ENCODE measurements at regions not wholly inside any gene's neighbourhood (a gene's known extent, or its start where the extent isn't known, plus 50 kb on each side); places are given as distances from the start of the nearest gene placed in this dataset.

DNA sequence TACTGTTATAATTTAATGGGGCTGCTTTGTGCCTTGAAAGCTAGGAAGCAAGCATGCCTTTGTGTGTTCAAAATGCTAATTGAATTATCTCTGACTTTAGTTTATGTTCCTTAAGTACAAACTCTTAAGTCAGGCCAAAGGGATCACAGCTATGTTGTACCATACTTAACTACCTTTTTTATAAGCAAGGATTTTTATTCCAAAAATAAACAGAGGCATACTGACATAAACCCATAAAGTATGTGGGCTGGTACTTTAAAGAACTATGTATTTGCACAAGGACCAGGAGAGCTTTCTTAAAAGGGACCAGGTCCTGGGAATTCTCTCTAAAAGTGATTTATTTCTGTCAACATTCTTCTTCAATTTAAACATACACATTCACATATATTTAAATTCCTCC lies 57.8 kb upstream of the HCCS start:
- H3K9me3 ChIP-seq (ENCODE audit: control insufficient read depth, insufficient read depth, low read depth, low read length): no peaks in the 10 kb centered on the region
- H3K36me3 ChIP-seq (ENCODE audit: control insufficient read depth, insufficient read depth, low read length): no peaks in the 10 kb centered on the region
- H3K4me1 ChIP-seq (ENCODE audit: control insufficient read depth, insufficient read depth, low read length): no peaks in the 10 kb centered on the region
- ChIA-PET CTCF (no interaction called here), POLR2A (no interaction called here)
- TF ChIP-seq TCF7L2 (IDR thresholded peaks at IDR 0.05; ENCODE audit: low read depth, low read length): no peak
- TF ChIP-seq, protein P1, sequence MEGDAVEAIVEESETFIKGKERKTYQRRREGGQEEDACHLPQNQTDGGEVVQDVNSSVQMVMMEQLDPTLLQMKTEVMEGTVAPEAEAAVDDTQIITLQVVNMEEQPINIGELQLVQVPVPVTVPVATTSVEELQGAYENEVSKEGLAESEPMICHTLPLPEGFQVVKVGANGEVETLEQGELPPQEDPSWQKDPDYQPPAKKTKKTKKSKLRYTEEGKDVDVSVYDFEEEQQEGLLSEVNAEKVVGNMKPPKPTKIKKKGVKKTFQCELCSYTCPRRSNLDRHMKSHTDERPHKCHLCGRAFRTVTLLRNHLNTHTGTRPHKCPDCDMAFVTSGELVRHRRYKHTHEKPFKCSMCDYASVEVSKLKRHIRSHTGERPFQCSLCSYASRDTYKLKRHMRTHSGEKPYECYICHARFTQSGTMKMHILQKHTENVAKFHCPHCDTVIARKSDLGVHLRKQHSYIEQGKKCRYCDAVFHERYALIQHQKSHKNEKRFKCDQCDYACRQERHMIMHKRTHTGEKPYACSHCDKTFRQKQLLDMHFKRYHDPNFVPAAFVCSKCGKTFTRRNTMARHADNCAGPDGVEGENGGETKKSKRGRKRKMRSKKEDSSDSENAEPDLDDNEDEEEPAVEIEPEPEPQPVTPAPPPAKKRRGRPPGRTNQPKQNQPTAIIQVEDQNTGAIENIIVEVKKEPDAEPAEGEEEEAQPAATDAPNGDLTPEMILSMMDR (IDR thresholded peaks at IDR 0.05): no peak
- TF ChIP-seq, protein P2, sequence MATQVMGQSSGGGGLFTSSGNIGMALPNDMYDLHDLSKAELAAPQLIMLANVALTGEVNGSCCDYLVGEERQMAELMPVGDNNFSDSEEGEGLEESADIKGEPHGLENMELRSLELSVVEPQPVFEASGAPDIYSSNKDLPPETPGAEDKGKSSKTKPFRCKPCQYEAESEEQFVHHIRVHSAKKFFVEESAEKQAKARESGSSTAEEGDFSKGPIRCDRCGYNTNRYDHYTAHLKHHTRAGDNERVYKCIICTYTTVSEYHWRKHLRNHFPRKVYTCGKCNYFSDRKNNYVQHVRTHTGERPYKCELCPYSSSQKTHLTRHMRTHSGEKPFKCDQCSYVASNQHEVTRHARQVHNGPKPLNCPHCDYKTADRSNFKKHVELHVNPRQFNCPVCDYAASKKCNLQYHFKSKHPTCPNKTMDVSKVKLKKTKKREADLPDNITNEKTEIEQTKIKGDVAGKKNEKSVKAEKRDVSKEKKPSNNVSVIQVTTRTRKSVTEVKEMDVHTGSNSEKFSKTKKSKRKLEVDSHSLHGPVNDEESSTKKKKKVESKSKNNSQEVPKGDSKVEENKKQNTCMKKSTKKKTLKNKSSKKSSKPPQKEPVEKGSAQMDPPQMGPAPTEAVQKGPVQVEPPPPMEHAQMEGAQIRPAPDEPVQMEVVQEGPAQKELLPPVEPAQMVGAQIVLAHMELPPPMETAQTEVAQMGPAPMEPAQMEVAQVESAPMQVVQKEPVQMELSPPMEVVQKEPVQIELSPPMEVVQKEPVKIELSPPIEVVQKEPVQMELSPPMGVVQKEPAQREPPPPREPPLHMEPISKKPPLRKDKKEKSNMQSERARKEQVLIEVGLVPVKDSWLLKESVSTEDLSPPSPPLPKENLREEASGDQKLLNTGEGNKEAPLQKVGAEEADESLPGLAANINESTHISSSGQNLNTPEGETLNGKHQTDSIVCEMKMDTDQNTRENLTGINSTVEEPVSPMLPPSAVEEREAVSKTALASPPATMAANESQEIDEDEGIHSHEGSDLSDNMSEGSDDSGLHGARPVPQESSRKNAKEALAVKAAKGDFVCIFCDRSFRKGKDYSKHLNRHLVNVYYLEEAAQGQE (IDR thresholded peaks at IDR 0.05; ENCODE audit: insufficient read depth in 1 of 2, low read depth in 2 of 2, low read length in 1 of 2): no peak
- no peak for TF ChIP-seq POLR2AphosphoS5 (IDR thresholded peaks at IDR 0.05; ENCODE audit: low read depth, low read length)
- no peak for TF ChIP-seq SIN3A (IDR thresholded peaks at IDR 0.05; ENCODE audit: borderline replicate concordance, insufficient read depth, low read depth, low read length)
- no peak for DNase-seq (ENCODE audit: low read depth, low spot score)
- H3K27ac ChIP-seq (ENCODE audit: low read length): no peak overlapping the region
- intact Hi-C loops (cut with micrococcal nuclease; ENCODE audit: unreplicated experiment): no loop called here
- no TSS peak for BruUV-seq (replicated peaks)
- H3K4me3 ChIP-seq (ENCODE audit: low read depth in 2 of 2, low read length in 2 of 2): no peak overlapping the region
- no peak for ATAC-seq
- no peaks in the 10 kb centered on the region for H3K27me3 ChIP-seq (ENCODE audit: control insufficient read depth, insufficient read depth, low read length)
- in situ Hi-C loops (cut with HindIII; ENCODE audit: low pct_unique_long_range_greater_than_20kb, low sequenced_read_pairs): no loop called here

DNA sequence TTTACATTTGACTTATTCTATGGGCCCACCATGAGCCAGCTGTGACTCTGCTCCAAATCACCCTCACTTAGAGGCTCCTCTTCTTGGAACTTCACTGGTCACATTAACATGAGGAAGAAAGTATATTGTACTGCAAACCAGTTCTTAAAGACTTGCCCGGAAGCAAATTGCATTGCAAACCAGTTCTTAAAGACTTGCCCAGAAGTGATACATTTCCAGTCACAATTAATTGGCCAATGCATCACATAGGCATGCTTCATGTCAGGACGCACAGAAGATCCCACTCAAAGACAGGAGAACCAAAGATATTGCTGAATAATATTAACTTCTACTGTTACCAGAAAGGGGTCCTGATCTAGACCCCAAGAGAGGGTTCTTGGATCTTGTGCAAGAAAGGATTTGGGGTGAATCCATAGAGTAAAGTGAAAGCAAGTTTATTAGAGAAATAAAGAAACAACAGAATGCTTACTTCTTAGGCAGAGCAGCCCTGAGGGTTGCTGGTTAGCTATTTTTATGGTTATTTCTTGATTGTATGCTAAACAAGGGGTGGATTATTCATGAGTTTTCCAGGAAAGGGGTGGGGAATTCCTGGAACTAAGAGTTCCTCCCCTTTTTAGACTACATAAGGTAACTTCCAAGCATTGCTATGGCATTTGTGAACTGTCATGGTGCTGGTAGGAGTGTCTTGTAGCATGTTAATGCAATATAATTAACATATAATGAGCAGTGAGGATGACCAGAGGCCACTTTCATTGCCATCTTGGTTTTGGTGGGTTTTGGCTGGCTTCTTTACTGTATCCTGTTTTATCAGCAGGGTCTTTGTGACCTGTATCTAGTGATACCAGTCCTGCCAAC lies 54.6 kb upstream of the HCCS start:
- in situ Hi-C loops (cut with HindIII; ENCODE audit: low pct_unique_long_range_greater_than_20kb, low sequenced_read_pairs): no loop called here

More for the DNA sequence above, 54.6 kb upstream of the HCCS start:
- H3K4me3 ChIP-seq (ENCODE audit: low read depth in 2 of 2, low read length in 2 of 2): no peak overlapping the region
- no TSS peak for BruUV-seq (replicated peaks)
- no peaks in the 10 kb centered on the region for H3K36me3 ChIP-seq (ENCODE audit: control insufficient read depth, insufficient read depth, low read length)
- no peaks in the 10 kb centered on the region for H3K9me3 ChIP-seq (ENCODE audit: control insufficient read depth, insufficient read depth, low read depth, low read length)
- DNase-seq (ENCODE audit: low read depth, low spot score) (no peak), ATAC-seq (no peak)
- ChIA-PET CTCF (no interaction called here), POLR2A (no interaction called here)
- intact Hi-C loops (cut with micrococcal nuclease; ENCODE audit: unreplicated experiment): no loop called here
- TF ChIP-seq, protein P2 (IDR thresholded peaks at IDR 0.05; ENCODE audit: insufficient read depth in 1 of 2, low read depth in 2 of 2, low read length in 1 of 2): no peak
- TF ChIP-seq, protein P1 (IDR thresholded peaks at IDR 0.05): no peak
- TF ChIP-seq POLR2AphosphoS5 (IDR thresholded peaks at IDR 0.05; ENCODE audit: low read depth, low read length): no peak
- TF ChIP-seq SIN3A (IDR thresholded peaks at IDR 0.05; ENCODE audit: borderline replicate concordance, insufficient read depth, low read depth, low read length): no peak
- TF ChIP-seq TCF7L2 (IDR thresholded peaks at IDR 0.05; ENCODE audit: low read depth, low read length): no peak
- no peaks in the 10 kb centered on the region for H3K4me1 ChIP-seq (ENCODE audit: control insufficient read depth, insufficient read depth, low read length)
- H3K27ac ChIP-seq (ENCODE audit: low read length): no peak overlapping the region
- no peaks in the 10 kb centered on the region for H3K27me3 ChIP-seq (ENCODE audit: control insufficient read depth, insufficient read depth, low read length)

Measured in Panc1 (cell line).